Neutrophil (primary cell): ENCODE measurements at regions not wholly inside any gene's neighbourhood (a gene's known extent, or its start where the extent isn't known, plus 50 kb on each side); places are given as distances from the start of the nearest gene placed in this dataset.

Source experiments
- H3K27ac ChIP-seq: fragments of 200-600 bp; sonication (generic); 2 replicates; pipeline ENCODE4 v1.5.1; 2016; ENCODE audit warnings: mild to moderate bottlenecking, moderate library complexity
- H3K27me3 ChIP-seq: fragments of 200-600 bp; sonication (generic); 2 replicates; pipeline ENCODE4 v1.6.0; 2016; ENCODE audit warnings: mild to moderate bottlenecking
- H3K36me3 ChIP-seq: fragments of 200-600 bp; sonication (generic); 2 replicates; pipeline ENCODE4 v1.5.1; 2017
- H3K4me1 ChIP-seq, 2 experiments: fragments of 200-600 bp in 1 of 2; sonication (generic) in 1 of 2; 1 replicate in 1 of 2; 2 replicates in 1 of 2; pipeline versions ENCODE4 v1.5.1 to v1.6.1; 2013 to 2016; ENCODE audit warnings: low read depth in 1 of 2, low read length in 1 of 2, mild to moderate bottlenecking in 1 of 2, moderate library complexity in 1 of 2; ENCODE audit not compliant: control insufficient read depth in 1 of 2, insufficient read depth in 1 of 2
- H3K4me3 ChIP-seq, 2 experiments: fragments of 200-600 bp in 1 of 2; sonication (generic) in 1 of 2; 1 replicate in 1 of 2; 2 replicates in 1 of 2; pipeline ENCODE4 v1.5.1; 2013 to 2016; ENCODE audit warnings: low read depth in 1 of 2, low read length in 1 of 2, mild to moderate bottlenecking in 1 of 2, moderate library complexity in 1 of 2
- H3K9me3 ChIP-seq: fragments of 200-600 bp; sonication (generic); 2 replicates; pipeline ENCODE4 v1.5.1; 2016
- TF ChIP-seq, protein P1 (sequence below): fragments of 200-600 bp; sonication (generic); IDR thresholded peaks from 2 replicates; pipeline ENCODE4 v1.5.1; 2016; ENCODE audit warnings: antibody characterized with exemption

GRCh38 chr4:112775801-112776200 lies 138.9 kb downstream of the LARP7 start:
- Histone ChIP-seq H3K4me1 (no peaks in the 10 kb centered on the region), H3K27ac (no peak overlapping the region), H3K4me3 (no peak overlapping the region), H3K27me3 (no peaks in the 10 kb centered on the region), H3K36me3 (no peaks in the 10 kb centered on the region), H3K9me3 (no peaks in the 10 kb centered on the region)
- TF ChIP-seq, protein P1, sequence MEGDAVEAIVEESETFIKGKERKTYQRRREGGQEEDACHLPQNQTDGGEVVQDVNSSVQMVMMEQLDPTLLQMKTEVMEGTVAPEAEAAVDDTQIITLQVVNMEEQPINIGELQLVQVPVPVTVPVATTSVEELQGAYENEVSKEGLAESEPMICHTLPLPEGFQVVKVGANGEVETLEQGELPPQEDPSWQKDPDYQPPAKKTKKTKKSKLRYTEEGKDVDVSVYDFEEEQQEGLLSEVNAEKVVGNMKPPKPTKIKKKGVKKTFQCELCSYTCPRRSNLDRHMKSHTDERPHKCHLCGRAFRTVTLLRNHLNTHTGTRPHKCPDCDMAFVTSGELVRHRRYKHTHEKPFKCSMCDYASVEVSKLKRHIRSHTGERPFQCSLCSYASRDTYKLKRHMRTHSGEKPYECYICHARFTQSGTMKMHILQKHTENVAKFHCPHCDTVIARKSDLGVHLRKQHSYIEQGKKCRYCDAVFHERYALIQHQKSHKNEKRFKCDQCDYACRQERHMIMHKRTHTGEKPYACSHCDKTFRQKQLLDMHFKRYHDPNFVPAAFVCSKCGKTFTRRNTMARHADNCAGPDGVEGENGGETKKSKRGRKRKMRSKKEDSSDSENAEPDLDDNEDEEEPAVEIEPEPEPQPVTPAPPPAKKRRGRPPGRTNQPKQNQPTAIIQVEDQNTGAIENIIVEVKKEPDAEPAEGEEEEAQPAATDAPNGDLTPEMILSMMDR, result no peak

GRCh38 chr4:112776535-112776934 lies 139.6 kb downstream of the LARP7 start:
- Histone ChIP-seq H3K27ac (no peak overlapping the region), H3K27me3 (no peaks in the 10 kb centered on the region), H3K4me1 (no peaks in the 10 kb centered on the region), H3K4me3 (no peak overlapping the region), H3K36me3 (no peaks in the 10 kb centered on the region), H3K9me3 (no peaks in the 10 kb centered on the region)
- TF ChIP-seq, protein P1, result no peak

GRCh38 chr4:112778520-112778919 lies 141.6 kb downstream of the LARP7 start:
- TF ChIP-seq, protein P1, result no peak
- H3K4me1 ChIP-seq, result no peaks in the 10 kb centered on the region
- no peak overlapping the region for H3K4me3 ChIP-seq
- H3K27ac ChIP-seq, result no peak overlapping the region
- no peaks in the 10 kb centered on the region for H3K27me3 ChIP-seq
- no peaks in the 10 kb centered on the region for H3K9me3 ChIP-seq
- no peaks in the 10 kb centered on the region for H3K36me3 ChIP-seq

DNA sequence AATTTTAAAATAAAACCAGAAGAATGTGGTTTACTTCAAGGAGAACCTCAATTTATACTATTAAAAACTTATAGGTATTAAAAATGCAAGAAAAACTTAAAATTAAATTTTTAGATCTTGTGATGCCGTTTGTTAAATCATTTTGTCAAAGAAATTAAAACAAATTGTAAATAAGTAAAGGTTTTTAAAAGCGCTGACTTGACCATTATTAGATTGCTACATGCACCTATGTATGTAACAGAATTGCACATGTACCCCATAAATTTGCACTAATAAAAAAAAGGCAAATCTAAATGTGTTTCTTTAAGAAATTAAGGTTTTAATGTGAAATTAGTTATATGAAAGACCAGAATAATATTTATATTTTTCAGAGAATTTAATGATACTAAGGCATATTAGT lies 156.1 kb downstream of the LARP7 start:
- Histone ChIP-seq H3K4me3 (no peak overlapping the region), H3K4me1 (no peaks in the 10 kb centered on the region), H3K36me3 (no peaks in the 10 kb centered on the region), H3K9me3 (no peaks in the 10 kb centered on the region), H3K27ac (no peak overlapping the region), H3K27me3 (peaks cover 17% of the 10 kb centered on the region)
- TF ChIP-seq, protein P1, result no peak

DNA sequence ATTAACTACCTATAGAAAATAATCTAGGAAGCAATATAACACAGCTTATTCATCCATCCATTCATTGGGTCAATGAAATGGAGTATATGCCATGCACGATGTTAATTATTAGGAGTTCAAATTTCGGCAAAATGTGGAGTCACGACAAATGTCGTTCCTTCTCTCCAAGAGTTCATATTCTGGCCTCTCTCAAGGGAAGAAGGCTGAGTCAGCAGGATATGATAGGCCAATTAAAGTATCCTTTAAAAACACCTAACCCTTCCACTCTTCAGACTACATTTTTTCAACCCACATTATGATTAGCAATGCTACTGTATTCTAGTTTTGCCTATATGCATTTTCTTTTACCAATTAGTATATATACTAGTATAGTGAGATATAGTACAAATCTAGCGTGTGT lies 163.1 kb downstream of the LARP7 start:
- H3K4me3 ChIP-seq, result no peak overlapping the region
- H3K4me1 ChIP-seq, result no peaks in the 10 kb centered on the region
- H3K36me3 ChIP-seq, result no peaks in the 10 kb centered on the region
- H3K27ac ChIP-seq, result no peak overlapping the region
- H3K27me3 ChIP-seq, result peaks cover 5% of the 10 kb centered on the region
- TF ChIP-seq, protein P1, result no peak
- H3K9me3 ChIP-seq, result no peaks in the 10 kb centered on the region

GRCh38 chr4:112801341-112801740 lies 164.4 kb downstream of the LARP7 start:
- Histone ChIP-seq H3K27me3 (no peaks in the 10 kb centered on the region), H3K9me3 (no peaks in the 10 kb centered on the region), H3K4me3 (no peak overlapping the region), H3K36me3 (no peaks in the 10 kb centered on the region), H3K27ac (no peak overlapping the region), H3K4me1 (no peaks in the 10 kb centered on the region)
- TF ChIP-seq, protein P1, result no peak
